GM19463 (cell line): ENCODE measurements at regions not wholly inside any gene's neighbourhood (a gene's known extent, or its start where the extent isn't known, plus 50 kb on each side); places are given as distances from the start of the nearest gene placed in this dataset.
A peak's percentile ranks its signal among the peaks of the same experiment; 100 is the strongest.

ENCODE experiments used
- ATAC-seq: cut with Tn5 transposase; IDR thresholded peaks from one replicate; pipeline ENCODE4 v1.9.1; 2021; ENCODE audit warnings: mild to moderate bottlenecking, moderate library complexity; ENCODE audit not compliant: unreplicated experiment

DNA sequence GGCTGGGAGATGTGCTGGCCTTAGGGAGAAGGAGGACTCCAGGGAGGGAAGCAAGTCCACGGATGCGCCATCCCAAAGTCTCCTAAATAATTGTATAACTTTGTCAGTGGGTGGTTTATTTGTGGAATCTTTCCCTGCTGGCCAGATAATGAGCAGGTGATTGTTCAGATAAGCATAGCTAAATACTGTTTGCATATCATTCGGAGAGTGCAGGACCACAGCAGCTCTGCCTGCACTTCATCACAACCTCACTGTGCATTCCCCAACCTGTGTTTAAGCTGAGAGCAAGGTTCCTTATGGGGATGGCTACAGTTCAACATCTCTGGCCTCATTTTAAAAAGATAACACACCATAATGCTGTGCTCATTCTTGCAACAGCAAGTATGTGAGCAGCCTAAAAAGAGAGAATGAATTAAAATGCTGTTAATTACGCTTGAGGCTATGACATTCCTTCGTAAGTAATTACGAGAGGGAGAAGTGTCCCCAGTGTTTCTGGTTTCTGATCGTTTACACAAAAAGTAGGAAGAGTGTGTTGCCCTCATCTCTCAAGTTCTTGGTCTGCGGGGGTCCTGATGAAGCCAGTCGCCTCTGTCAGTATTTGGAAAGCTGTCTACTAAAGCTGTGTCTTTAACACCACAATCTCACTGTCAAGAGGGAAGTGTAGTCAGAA, 272.0 kb upstream of the RORA start:
- ATAC-seq, result no peak

DNA sequence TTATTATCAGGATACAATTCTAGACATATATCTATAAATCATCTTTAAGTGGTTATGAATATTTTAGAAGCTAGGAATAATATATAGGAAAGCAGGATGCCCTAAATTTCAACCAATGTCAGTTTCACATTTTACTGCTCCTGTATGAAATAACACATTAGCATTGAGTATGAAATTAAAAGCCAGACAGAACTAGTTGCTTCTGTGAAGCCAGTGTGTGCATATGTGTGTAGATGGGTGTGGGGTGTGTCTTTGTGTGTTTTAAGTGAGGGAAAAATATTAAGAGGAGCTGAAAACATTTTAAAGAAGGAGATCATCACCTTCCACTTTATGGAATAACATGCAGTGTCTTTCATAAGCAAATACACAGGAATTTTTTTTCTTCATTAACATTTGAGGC, 271.4 kb upstream of the RORA start:
- ATAC-seq, result no peak

DNA sequence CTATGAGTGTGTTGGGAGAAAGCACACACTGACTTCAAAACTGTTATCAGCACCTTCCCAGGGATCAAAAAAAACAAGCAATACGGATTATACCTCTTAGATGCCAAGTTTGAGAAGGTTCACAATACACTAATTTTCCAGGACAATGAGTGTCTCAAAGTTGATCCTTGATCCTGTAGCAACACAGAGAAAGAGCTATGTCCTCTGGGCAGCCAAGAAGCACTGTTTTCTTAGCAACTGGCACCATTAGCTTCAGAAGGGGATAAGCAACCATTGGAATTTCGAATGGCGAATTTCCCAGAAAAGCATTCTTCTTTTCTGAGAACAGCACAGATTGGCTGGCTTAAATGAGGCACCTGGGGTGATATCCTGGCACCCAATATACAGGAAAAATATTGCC, 270.3 kb upstream of the RORA start:
- ATAC-seq, result no peak

DNA sequence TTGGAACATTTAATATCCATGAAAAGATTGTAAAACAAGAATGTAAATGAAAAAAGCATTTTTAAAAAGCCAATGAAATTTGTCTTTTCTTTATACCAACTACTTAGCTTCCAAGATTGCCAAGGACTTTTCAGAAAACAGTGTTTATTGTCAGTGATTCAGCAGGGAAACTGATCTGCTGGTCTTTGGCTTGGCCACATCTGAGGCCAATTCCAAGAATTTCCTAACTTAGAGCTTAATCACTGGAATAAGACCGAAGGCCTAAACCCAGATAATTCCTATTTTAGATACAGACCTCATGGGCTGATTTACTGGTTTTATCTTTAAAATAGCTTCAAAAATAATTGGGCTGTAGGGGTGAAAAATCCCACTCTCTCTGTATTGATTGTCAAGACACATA, 260.5 kb upstream of the RORA start:
- no peak for ATAC-seq

DNA sequence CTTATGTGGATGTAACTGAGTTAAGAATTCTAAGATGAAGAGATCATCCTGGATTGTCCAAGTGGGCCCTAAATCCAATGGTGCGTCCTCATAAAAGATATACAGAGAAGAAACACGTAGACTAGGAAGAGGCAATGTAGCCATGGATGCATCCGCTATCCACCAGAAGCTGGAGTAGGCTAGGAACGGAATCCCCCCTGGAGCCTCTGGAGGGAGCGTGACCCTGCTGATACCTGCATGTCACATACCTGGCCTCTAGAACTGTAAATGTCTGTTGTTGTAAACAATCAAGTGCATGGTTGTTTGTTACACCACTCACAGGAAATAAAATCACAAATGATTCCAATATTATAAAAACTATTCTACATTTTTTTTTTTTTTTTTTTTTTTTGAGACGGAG, 254.5 kb upstream of the RORA start:
- no peak for ATAC-seq

DNA sequence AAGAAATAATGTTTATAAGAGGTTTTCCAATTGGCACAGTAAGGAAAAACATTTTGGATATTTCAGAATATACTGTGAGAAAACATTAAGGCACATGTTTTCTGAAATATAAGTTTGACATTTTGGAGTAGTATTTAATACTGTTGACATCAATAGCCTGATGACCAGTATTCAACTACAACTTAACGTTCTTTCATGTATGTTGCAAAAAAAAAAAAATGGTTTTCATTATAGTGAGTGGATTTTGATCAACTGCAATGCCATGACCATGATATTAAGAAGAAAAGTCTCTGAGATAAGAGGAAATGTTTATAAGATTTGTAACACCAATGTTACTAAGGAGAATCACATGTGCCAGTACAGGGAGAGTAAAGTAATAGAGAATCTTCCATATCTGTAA, 252.8 kb upstream of the RORA start:
- ATAC-seq, result no peak

DNA sequence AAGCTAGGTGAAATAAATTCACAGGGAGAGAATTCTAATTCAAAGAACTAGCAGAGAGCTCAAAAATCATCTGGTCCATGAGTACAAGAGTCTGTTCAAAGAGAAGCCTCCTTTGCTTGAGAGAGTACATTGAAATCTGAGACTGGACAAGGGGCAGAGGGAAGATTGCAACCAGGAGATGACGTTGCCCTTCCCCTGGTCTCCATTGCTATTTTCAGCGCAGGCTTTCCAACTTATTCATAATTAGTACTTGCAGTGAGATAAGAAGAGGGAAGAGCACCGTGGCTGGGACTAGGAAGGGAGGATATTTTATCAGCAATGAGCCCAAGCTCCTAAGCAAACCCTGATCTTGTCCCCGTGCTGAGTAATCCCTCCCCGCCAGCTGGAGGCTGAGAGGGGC, 251.8 kb upstream of the RORA start:
- no peak for ATAC-seq

DNA sequence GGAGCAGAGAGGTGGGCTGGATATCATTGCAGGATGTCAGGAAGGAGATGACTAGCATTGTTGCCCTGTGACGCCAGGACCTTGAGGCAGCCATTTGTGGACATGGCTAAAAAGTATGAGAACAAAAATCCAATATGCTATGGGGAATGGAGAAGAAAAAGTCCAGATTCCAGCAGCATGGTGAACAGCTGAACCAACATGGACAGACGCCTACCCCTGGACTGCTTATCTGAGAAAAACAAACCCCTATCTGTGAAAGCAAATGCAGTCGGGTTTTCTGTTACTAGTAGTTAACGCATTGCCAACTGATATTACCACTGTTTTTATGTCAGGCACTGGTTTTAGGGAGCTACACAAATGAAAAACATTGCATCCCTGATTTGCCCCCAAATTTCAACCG, 251.2 kb upstream of the RORA start:
- ATAC-seq, result no peak

DNA sequence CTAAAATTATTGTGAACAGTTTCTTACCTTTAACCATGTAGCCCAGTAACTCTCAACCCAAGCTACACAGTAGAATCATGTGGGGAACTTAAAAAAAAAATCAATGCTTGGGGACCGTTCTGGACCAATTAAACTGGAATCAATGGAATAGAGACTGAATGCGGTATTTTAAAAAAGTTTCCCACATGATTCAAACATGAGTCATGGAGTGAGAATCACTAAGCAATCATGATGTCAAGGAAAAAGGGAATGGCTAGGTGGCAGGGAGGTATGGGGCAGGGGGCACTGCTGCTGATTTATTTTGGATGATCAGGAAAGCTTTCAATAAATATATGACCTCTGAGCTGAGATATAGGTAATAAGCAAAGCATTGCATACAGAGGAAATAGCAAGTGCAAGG, 250.5 kb upstream of the RORA start:
- no peak for ATAC-seq

DNA sequence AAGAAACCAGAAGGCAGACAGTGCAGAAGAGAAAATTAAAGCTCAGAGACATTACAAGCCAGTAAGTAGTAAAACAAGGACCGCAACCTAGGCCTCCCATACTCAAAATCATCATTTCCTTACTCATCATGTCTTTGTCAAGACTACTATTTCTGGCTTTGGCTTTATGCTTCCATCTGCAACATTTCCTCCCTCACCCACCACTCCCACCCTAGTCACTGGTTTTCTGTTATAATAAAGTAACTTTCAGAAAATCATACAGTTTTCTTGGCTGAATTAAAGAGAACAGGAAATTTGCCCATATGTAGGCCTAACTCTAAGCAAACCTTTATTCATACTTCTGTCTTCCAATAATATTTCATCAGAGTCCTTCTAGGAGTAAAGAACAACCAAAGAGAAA, 247.6 kb upstream of the RORA start:
- no peak for ATAC-seq

DNA sequence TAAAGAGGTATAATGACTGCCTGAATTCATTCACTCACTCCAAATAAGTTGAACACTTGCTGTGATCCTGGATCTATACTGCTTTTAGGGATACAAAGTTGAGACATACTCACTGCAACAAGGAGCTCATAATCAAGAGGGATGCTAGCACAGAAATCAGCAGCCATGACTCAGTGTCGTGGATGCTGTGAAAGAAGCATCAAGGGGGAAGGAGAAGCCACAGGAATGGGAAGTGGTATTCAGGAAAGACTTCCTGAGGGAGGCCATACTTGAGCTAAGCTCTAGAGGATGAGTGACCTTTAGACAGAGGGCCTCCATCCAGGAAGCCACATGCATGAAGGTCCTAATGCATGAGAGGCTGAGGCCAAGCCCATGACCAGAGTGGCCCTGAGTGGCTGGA, 245.7 kb upstream of the RORA start:
- ATAC-seq, result no peak

DNA sequence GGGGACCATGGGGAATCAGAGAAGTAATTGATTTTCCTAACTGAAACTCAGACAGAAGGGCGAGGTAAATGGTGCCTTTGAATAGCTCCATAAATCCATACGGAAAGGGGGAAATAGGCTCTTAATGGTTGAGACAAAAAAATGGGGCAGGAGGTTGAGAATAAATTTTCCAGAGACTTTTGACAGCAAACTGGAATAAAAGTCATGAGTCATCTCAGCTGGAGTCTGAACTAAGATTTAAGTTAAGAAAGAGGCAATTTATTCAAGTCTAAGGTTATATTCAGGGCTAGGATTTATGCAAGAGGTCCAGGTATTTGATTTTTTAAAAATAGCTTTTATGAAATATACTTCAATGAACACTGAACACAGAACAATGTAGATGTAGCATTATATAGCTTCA, 238.7 kb upstream of the RORA start:
- ATAC-seq, result no peak

DNA sequence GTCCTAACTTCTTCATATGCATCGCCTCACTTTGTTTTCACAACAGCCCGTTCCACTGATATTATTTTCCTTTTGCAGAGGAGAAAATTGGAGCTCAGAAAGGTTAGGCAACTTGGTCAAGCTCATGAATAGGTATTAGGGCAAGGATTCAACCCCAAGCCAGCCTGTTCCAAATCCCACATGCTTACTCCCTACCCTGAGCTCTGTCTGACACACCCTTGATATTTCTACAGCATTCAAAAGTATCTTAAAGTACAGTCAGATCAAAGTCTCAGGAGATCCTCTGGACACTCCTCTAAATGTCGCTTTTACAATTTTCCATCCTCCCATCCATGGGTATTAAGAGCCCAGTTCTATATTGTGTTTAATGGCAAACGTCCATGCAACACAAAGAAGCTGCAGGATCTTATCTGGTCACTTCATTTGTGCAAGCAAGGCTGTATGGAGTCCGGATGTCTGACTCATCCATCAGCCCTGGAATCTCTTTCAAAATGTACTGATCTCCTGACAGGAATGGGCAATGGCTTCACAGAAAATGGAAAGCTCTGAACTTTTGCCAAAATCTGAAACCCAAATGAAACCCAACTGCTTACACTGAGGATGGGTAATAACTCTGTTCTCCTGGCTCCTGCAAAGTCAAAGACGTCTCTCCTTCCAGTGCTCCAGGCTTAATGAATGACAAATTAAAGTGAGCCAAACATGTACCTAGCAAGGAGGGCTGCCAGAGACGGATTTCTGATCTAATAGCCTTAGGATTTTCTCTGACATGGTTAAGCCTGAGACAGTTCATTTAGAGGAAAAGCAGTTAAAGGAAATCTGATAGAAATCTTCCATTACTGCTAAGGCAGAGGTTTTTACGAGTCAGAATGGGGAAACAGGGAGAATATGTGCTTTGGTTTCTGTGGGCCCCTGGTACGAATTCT, 230.9 kb upstream of the RORA start:
- no peak for ATAC-seq

DNA sequence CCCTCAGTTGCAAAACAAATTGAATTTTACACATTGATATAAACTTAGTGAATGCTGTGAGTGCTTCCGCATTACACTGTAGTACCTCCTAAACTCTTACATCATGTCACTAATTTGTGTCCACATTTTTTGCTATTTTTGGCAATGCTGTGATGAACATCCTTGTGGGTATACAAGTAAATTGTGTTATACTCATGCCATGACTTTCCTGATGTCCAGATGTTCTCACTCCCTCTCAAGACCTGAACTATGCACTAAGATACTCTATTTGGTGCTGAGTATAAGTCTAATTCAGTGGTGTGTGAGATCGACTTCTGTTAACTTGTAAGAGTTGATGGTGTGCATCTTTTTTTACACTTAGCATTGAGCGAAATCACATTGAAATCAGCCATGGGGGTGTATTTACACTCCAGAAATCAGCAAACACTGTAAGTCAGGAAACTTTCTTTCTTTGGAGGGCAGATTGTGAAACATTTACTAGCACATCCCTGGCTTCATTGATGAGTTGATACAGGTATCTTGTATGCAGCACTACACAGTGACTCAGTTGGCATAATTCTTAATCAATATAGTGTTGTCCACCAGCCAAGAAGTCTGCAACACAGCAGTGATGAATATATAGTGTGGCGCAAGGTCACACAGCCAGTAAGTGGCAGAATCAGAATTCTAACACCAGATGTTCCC, 228.1 kb upstream of the RORA start:
- no peak for ATAC-seq

DNA sequence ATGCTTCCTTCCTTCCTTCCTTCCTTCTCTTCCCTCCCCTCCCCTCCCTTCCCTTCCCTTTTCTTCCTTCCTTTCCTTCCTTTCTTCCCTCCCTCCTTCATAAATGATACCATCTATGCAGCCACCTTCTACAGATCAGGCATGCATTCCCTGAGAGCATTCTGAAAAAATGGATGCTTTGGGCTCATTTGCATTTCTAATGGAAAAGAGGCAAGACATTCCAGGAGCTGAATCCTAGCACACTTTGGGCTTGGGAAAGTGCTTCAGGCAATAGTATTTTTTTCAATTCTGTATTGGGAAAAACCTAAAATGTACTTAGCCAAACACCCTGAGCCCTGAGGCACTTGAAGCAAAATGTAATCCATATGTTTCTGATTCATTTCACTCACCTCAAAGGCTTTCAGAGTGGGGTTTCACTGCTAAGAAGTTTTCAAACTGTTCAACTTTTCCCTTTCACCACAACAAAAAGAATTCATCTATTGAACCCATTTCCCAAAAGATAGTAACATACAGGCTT, 220.1 kb upstream of the RORA start:
- no peak for ATAC-seq

DNA sequence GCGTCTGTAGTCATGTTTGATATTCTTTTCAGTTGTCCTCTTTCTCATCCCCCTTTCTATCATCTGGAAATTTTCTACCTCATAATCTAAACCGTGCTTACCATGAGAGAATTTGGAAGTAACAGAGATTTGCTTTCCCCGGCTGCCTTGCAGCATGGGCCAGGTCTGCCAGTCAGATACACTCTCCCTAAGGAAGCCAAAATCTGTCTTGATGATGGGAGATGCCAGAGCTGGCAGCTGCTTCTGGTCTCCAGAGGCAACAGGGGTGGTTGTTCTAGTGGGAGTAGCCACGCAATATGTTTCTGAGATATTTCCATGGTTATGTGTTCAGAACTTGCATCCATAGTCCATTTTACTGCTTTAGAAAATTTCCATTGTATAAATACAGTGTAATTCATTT, 218.9 kb upstream of the RORA start:
- ATAC-seq, result no peak

DNA sequence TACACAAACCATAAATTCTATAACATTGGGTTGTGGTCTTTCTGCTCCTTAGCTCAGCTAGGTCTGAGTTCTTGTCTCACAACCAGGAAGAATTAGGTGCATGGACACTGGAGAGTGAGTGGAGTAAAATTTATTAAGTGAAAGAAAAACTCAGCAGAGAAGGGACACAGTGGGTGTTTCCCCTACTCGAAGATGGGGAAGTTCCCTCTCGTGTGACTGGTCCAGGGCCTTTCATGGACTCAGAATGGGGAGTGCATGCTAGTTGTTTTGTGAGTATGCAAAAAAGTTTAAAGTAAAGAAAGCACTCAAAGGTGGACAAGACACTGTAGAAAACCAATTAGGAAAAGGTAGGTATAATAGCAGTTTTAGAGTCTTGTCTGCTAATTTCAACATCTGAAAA, 215.5 kb upstream of the RORA start:
- ATAC-seq, result peak; percentile 68

DNA sequence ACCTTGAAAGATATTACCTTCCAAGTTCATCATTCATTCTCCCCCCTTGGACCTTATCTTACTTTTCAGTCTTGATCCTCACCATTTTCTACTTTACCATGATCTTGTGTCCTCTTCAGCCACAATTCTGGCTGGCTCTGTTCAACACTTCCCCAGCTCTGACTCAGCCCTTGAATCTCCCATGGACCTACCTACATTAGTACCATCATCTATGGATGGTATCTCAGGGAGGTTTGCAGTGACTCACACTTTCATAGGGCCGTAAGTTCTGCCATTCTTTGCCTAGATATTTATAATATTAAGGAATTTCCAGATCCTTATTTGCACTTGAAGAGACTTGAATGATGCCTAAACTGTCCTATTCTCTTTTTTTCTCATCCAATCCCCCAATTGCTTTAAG, 213.7 kb upstream of the RORA start:
- no peak for ATAC-seq

DNA sequence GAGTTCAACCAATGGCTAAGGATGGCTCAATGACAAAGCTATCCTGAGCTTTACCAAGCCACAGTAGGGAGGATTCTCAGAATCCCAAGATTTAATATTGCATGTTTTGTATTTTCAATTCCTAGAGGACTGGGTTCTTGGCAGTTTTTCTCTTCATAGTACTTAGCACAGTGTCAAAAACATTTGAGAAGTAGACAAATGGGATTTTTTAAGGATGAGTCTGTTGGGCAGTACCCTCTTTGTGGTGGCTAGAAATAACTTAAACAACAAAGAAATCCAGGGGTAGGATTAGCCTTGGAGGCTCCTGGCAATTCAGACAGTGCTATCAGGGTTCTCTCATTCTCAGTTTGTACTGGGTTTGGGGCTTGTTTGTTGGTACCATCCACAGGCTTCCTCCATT, 212.8 kb upstream of the RORA start:
- ATAC-seq, result no peak

DNA sequence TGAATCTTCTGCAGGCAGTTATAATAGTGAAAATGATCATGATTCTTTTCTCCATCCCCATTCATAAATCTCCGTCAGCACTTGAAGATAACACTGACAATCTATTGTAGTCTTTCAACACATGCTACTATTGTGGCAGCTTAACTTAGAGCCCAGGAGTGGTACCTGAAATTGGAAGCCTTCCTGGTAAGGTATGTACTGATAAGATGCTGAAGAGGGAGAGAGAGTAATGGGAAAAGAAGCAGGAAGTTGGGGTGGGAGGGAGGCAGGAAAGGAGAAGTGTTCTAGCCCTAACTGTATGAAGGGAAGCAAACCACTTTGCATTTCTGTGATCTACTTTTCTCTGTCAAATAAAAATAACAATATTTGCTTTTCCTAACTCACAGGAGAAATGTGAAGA, 197.4 kb upstream of the RORA start:
- ATAC-seq, result no peak

DNA sequence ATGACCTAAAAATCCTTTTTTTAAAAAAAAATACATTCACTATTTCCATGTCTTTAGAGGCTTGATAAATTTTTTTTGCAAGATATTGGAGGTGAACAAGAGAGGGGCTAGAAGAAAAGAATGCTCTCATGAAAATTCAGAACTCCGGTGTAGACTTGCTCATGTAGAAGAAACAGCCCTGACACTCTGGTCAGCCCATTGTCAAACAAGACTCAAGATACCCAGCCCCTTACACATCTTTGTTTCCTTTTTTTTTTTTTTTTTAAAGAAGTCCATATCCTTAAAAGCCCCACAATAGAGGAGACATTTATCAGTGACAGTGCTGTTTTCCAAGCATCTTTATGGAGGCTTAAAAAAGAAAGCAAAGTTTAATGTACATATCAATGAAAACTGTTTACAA, 196.8 kb upstream of the RORA start:
- ATAC-seq, result no peak

DNA sequence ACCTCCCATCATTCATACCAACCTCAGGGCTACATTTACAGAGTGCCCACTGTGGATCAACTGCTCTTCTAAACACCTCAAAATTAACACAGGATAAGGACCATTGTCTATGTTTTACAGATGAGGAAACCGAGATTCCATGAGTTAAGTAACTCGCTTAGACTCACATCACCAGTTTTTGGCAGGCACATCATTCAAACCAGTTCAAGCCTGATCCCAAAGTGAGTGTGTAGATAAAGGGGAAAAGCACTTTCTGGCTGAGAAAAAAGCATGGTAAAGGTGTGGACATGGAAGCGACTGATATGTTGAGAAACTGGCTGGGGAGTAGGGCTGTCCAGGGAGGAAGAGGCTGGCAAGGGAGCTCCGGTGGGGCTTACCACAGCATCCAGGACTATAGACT, 193.7 kb upstream of the RORA start:
- no peak for ATAC-seq
